OCI-LY1 (cell line): ENCODE measurements at regions not wholly inside any gene's neighbourhood (a gene's known extent, or its start where the extent isn't known, plus 50 kb on each side); places are given as distances from the start of the nearest gene placed in this dataset.

Source experiments
- CTCF ChIP-seq: fragments of 200-600 bp; sonication (generic), shearing (Covaris generic); IDR thresholded peaks from 2 replicates; pipeline ENCODE4 v1.5.1; 2017; ENCODE audit warnings: mild to moderate bottlenecking, antibody characterized with exemption, low read length, moderate library complexity, mixed read lengths
- EZH2 ChIP-seq: fragments of 200-600 bp; sonication (generic), shearing (Covaris generic); IDR thresholded peaks from 2 replicates; pipeline ENCODE4 v1.8.0; 2017; ENCODE audit warnings: borderline replicate concordance, mixed run types, mild to moderate bottlenecking, antibody characterized with exemption, low read length, moderate library complexity, mixed read lengths

DNA sequence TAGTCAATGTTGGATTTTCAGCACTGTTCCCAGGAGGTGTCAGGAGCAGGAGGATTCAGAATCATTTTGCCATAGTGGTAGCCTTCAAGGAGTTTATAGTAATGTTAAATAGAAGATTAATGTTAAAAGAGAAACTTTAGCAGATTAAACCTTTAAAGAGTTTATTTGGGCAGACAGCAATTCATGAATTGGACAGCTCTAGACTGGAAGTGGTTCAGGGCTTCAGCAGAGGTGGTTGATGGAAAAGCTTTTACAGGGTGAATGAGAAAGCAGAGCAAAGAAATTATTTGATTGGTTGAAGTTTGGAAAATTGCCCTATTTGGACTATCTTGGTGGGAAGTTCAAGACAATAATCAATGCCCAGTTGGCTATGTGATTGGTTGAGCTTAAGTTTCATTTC lies 416.6 kb upstream of the TBL1XR1 start:
- TF ChIP-seq EZH2 (no peak), CTCF (no peak)
